Erythroblast (primary cell): ENCODE measurements at regions not wholly inside any gene's neighbourhood (a gene's known extent, or its start where the extent isn't known, plus 50 kb on each side); places are given as distances from the start of the nearest gene placed in this dataset.

ENCODE experiments used
- GATA1 ChIP-seq: IDR thresholded peaks from 2 replicates; pipeline ENCODE4 v1.6.1; 2011; ENCODE audit warnings: low read depth, mild to moderate bottlenecking, control low read depth, low read length, moderate library complexity
- POLR2A ChIP-seq: IDR thresholded peaks from 2 replicates; pipeline ENCODE4 v1.6.1; 2011; ENCODE audit warnings: mild to moderate bottlenecking, low read length

GRCh38 chr2:21912405-21912804 lies 788.6 kb downstream of the TDRD15 start:
- TF ChIP-seq POLR2A: no peak
- no peak for TF ChIP-seq GATA1
